ENCODE measurements at regions not wholly inside any gene's neighbourhood (a gene's known extent, or its start where the extent isn't known, plus 50 kb on each side); places are given as distances from the start of the nearest gene placed in this dataset.
"Not testable (repeated sequence)": the region's sequence is repeated elsewhere in the genome, so short reads cannot be mapped to it uniquely, and the experiment has no call there.

DNA sequence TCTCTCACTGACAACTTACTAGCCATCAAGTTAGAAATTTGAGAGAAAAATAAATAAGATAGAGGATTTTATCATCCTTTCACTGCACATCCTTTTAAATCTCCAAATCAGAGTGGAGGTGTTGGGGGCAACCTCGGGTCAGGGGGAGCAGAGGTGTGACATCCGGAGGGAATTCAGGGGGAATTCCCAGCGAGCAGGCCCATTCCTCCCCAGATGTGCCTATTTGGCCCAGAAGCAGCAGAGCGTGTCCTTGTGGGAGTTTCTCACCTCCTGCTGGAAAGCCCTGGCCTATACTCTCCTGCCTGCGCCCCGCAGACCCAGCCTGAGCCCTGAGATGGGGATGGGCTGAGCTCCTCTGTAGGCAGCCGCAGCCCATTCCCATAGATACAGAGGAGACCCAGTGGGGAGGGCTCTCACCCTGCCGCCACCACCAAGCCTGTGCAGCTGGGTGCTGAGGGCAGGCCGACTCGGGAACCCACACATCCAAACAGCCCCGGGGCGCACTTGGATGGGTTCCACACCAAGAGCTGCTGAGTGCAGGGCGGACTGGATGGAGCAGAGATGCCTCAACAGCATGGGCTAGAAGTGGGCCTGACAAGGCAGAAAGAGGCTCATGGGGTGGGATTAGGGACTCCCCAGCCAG lies 124.5 kb downstream of the CXCL12 start:
- Mint-ChIP-seq H3K27me3 (ENCODE audit: low read depth) (peaks cover 5% of the 10 kb centered on the region), H3K9me3 (no peaks in the 10 kb centered on the region), H3K27ac (no peak overlapping the region), H3K4me1 (ENCODE audit: low read depth) (no peaks in the 10 kb centered on the region), H3K4me3 (no peak overlapping the region), H3K36me3 (ENCODE audit: low read depth) (no peaks in the 10 kb centered on the region)
- CTCF ChIA-PET, result no interaction called here
- intact Hi-C loops (cut with micrococcal nuclease), result no loop called here
- no peak for DNase-seq

DNA sequence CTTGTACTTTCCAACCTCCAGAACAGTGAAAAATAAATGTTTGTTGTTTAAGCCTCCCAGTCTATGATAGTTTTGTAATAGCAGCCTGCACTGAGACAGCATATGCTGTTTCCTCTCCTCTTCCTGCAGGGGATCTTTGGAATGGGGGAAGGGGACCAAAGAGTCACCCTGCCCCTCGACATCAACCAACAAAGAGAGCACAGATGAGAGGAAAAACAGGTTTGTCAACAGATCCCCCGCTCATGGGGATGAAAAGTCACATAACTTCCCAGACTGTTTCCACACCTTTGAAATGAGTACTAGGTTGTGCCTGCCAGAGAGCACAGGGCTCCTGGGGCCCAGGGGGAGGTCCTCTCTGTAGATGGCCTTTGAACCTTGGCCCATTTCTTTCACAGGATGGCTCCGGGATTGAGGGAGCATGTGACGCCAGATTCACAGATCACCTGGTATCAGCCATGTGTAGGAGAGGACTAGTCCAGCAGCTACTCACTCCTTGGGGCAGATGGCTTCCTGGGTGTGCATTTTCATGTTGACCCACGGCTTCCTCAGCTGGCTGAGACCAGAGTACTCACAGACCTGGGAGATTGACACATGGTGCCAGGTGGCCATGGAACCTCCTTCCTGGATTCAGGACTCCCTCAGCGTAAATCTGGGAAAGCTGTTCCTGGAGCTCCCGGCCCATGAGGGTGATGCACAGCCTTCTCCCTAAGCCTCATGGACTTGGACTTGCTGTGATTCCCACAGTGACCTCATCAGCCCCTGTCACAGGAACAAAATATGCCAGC lies 125.6 kb downstream of the CXCL12 start:
- no peaks in the 10 kb centered on the region for H3K9me3 Mint-ChIP-seq
- CTCF ChIA-PET, result no interaction called here
- no peaks in the 10 kb centered on the region for H3K4me1 Mint-ChIP-seq (ENCODE audit: low read depth)
- no peaks in the 10 kb centered on the region for H3K36me3 Mint-ChIP-seq (ENCODE audit: low read depth)
- no peak for DNase-seq
- H3K4me3 Mint-ChIP-seq, result no peak overlapping the region
- no peak overlapping the region for H3K27ac Mint-ChIP-seq
- intact Hi-C loops (cut with micrococcal nuclease), result no loop called here
- H3K27me3 Mint-ChIP-seq (ENCODE audit: low read depth), result peaks cover 8% of the 10 kb centered on the region

GRCh38 chr10:44258460-44259089 lies 126.3 kb downstream of the CXCL12 start:
- H3K9me3 Mint-ChIP-seq, result no peaks in the 10 kb centered on the region
- no peak overlapping the region for H3K27ac Mint-ChIP-seq
- CTCF ChIA-PET, result no interaction called here
- H3K4me3 Mint-ChIP-seq, result no peak overlapping the region
- H3K27me3 Mint-ChIP-seq (ENCODE audit: low read depth), result peaks cover 8% of the 10 kb centered on the region
- intact Hi-C loops (cut with micrococcal nuclease), result no loop called here
- H3K36me3 Mint-ChIP-seq (ENCODE audit: low read depth), result no peaks in the 10 kb centered on the region
- DNase-seq, result no peak
- H3K4me1 Mint-ChIP-seq (ENCODE audit: low read depth), result no peaks in the 10 kb centered on the region

DNA sequence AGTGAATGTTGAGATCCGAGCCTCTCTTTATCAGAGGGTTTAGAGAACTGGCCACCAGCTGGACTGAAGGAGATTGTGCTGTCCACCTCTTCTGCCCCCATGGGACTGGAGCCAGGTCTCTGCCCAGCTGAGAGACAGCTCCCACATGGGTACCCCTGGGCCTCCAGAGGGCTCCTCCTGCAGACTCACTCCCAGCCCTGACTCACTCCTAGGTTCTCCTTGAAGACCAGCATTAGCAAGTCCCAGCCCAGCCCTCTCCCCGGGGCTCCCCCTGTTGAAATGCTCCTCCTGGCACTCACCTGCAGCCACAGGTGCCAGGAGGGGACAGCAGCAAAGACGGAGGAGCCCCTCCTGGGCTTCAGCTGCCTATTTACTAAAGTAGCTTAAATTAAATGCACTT lies 126.9 kb downstream of the CXCL12 start:
- H3K27me3 Mint-ChIP-seq (ENCODE audit: low read depth), result peaks cover 8% of the 10 kb centered on the region
- H3K4me3 Mint-ChIP-seq, result no peak overlapping the region
- H3K27ac Mint-ChIP-seq, result no peak overlapping the region
- H3K36me3 Mint-ChIP-seq (ENCODE audit: low read depth), result no peaks in the 10 kb centered on the region
- intact Hi-C loops (cut with micrococcal nuclease), result no loop called here
- no peaks in the 10 kb centered on the region for H3K4me1 Mint-ChIP-seq (ENCODE audit: low read depth)
- no peaks in the 10 kb centered on the region for H3K9me3 Mint-ChIP-seq
- no peak for DNase-seq
- CTCF ChIA-PET, result no interaction called here

DNA sequence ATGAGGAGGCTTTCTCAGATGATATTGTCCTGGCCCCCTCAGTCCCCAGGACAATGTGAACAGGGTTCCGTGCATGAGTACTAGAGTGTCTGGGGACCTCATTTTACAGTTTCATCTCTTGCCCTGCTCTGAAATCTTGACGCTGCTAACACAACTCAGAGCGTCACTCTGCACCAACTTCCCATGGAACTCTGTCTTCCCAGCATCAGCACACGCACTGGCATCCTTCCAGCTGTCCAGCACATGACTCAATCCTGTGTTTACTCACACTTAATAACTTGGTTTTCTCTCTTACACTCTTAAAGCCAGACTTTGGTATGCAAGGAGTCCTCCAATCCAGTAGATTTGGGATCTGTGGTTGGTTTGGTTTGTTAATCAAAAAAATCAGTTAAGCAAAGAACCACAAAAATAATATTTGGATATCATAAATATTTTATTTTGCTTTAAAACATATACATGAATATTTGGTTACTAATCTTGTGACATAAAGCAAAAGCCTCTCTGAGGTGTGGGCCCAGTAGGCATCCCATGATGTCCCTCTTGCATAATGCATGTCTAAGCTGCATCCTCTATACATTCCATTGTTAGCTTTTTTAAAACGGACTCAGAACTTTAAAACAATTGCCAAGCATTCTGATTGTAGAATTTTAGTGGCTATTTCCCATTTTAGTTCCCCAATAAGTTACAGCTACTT lies 131.0 kb downstream of the CXCL12 start:
- Mint-ChIP-seq H3K9me3 (no peaks in the 10 kb centered on the region), H3K4me1 (ENCODE audit: low read depth) (no peaks in the 10 kb centered on the region), H3K36me3 (ENCODE audit: low read depth) (no peaks in the 10 kb centered on the region), H3K27ac (no peak overlapping the region), H3K4me3 (no peak overlapping the region), H3K27me3 (ENCODE audit: low read depth) (peaks cover 8% of the 10 kb centered on the region)
- CTCF ChIA-PET, result no interaction called here
- intact Hi-C loops (cut with micrococcal nuclease), result no loop called here
- no peak for DNase-seq

- DNase-seq; H3K4me1 Mint-ChIP-seq (ENCODE audit: low read depth); intact Hi-C loops (cut with micrococcal nuclease); H3K27ac Mint-ChIP-seq; H3K36me3 Mint-ChIP-seq (ENCODE audit: low read depth); H3K9me3 Mint-ChIP-seq; CTCF ChIA-PET; H3K27me3 Mint-ChIP-seq (ENCODE audit: low read depth); H3K4me3 Mint-ChIP-seq: not testable (repeated sequence)
Measured at GRCh38 chr10:44252631-44253030, 132.3 kb downstream of the CXCL12 start.

DNA sequence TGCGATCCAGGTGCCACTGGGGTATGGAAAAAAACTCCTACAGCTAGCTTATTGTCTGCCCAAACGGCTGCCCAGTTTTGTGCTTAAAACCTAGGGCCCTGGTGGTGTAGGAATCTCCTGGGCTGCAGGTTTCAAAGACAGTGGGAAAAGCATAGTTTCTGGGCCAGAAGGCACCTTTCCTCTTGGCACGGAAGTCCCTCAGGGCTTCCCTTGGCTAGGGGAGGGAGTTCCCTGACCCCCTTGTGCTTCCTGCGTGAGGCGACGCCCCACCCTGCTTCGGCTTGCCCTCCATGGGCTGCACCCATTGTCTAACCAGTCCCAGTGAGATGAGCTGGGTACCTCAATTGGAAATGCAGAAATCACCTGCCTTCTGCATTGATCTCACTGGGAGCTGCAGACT lies 135.0 kb downstream of the CXCL12 start:
- H3K27me3 Mint-ChIP-seq (ENCODE audit: low read depth); CTCF ChIA-PET; H3K9me3 Mint-ChIP-seq: not testable (repeated sequence)

GRCh38 chr10:44249490-44249889 lies 135.4 kb downstream of the CXCL12 start:
- Mint-ChIP-seq H3K27me3 (ENCODE audit: low read depth) (peaks cover 2% of the 10 kb centered on the region), H3K4me1 (ENCODE audit: low read depth) (no peaks in the 10 kb centered on the region), H3K27ac (no peak overlapping the region), H3K9me3 (peaks cover 6% of the 10 kb centered on the region), H3K36me3 (ENCODE audit: low read depth) (no peaks in the 10 kb centered on the region), H3K4me3 (no peak overlapping the region)
- no peak for DNase-seq
- intact Hi-C loops (cut with micrococcal nuclease), result no loop called here
- CTCF ChIA-PET, result no interaction called here

More for the DNA sequence above, 135.0 kb downstream of the CXCL12 start:
- H3K27ac Mint-ChIP-seq; H3K4me1 Mint-ChIP-seq (ENCODE audit: low read depth); DNase-seq; H3K4me3 Mint-ChIP-seq; intact Hi-C loops (cut with micrococcal nuclease); H3K36me3 Mint-ChIP-seq (ENCODE audit: low read depth): not testable (repeated sequence)

DNA sequence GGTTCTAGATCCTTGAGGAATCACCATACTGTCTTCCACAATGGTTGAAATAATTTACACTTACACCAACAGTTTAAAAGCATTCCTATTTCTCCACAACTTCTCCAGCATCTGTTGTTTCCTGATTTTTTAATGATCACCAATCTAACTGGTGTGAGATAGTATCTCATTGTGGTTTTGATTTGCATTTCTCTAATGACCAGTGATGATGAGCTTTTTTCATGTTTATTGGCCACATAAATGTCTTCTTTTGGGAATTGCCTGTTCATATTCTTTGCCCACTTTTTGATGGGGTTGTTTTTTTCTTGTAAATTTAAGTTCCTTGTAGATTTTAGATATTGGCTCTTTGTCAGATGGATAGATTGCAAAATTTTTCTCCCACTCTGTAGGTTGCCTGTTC lies 138.2 kb downstream of the CXCL12 start:
- H3K4me1 Mint-ChIP-seq (ENCODE audit: low read depth); intact Hi-C loops (cut with micrococcal nuclease); H3K9me3 Mint-ChIP-seq; H3K4me3 Mint-ChIP-seq; H3K27ac Mint-ChIP-seq; H3K27me3 Mint-ChIP-seq (ENCODE audit: low read depth); CTCF ChIA-PET; DNase-seq; H3K36me3 Mint-ChIP-seq (ENCODE audit: low read depth): not testable (repeated sequence)

DNA sequence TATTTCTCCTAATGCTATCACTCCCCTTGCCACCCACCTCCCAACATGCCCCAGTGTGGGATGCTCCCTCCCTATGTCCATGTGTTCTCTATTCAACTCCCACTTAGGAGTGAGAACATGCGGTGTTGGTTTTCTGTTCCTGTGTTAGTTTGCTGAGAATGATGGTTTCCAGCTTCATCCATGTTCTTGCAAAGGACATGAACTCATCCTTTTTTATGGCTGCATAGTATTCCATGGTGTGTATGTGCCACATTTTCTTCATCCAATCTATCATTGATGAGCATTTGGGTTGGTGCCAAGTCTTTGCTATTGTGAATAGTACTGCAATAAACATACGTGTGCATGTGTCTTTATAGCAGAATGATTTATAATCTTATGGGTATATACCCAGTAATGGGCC lies 138.6 kb downstream of the CXCL12 start:
- H3K9me3 Mint-ChIP-seq; intact Hi-C loops (cut with micrococcal nuclease); H3K4me1 Mint-ChIP-seq (ENCODE audit: low read depth); H3K36me3 Mint-ChIP-seq (ENCODE audit: low read depth); H3K27ac Mint-ChIP-seq; CTCF ChIA-PET; DNase-seq; H3K4me3 Mint-ChIP-seq; H3K27me3 Mint-ChIP-seq (ENCODE audit: low read depth): not testable (repeated sequence)

GRCh38 chr10:44245601-44245938 lies 139.3 kb downstream of the CXCL12 start:
- Mint-ChIP-seq H3K27me3 (ENCODE audit: low read depth) (peaks cover 2% of the 10 kb centered on the region), H3K4me3 (no peak overlapping the region), H3K27ac (no peak overlapping the region), H3K4me1 (ENCODE audit: low read depth) (no peaks in the 10 kb centered on the region), H3K9me3 (peaks cover 9% of the 10 kb centered on the region), H3K36me3 (ENCODE audit: low read depth) (no peaks in the 10 kb centered on the region)
- CTCF ChIA-PET, result no interaction called here
- DNase-seq, result no peak
- intact Hi-C loops (cut with micrococcal nuclease), result no loop called here

GRCh38 chr10:44244745-44245600 lies 139.9 kb downstream of the CXCL12 start:
- Mint-ChIP-seq H3K4me1 (ENCODE audit: low read depth) (no peaks in the 10 kb centered on the region), H3K4me3 (no peak overlapping the region)

More at GRCh38 chr10:44244745-44245600, 139.9 kb downstream of the CXCL12 start:
- Mint-ChIP-seq H3K36me3 (ENCODE audit: low read depth) (no peaks in the 10 kb centered on the region), H3K27me3 (ENCODE audit: low read depth) (peaks cover 2% of the 10 kb centered on the region), H3K27ac (no peak overlapping the region), H3K9me3 (peaks cover 9% of the 10 kb centered on the region)
- DNase-seq, result no peak
- intact Hi-C loops (cut with micrococcal nuclease), result no loop called here
- CTCF ChIA-PET, result no interaction called here

Data from activated naive CD4-positive, alpha-beta T cell treated with anti-CD3 and anti-CD28 coated beads for 36 hours (primary cell).